Stimulated activated CD4-positive, alpha-beta T cell treated with anti-CD3 and anti-CD28 coated beads, TNF-alpha, amount 100 ng/mL, for 48 hours (primary cell): ENCODE measurements at regions not wholly inside any gene's neighbourhood (a gene's known extent, or its start where the extent isn't known, plus 50 kb on each side); places are given as distances from the start of the nearest gene placed in this dataset.
"Not testable (repeated sequence)": the region's sequence is repeated elsewhere in the genome, so short reads cannot be mapped to it uniquely, and the experiment has no call there.

Experiments used
- DNase-seq, 3 donors: peaks; one replicate each; pipeline ENCODE4 v3.0.0-alpha.2; 2020; ENCODE audit warnings: low read depth in 3 of 3

DNA sequence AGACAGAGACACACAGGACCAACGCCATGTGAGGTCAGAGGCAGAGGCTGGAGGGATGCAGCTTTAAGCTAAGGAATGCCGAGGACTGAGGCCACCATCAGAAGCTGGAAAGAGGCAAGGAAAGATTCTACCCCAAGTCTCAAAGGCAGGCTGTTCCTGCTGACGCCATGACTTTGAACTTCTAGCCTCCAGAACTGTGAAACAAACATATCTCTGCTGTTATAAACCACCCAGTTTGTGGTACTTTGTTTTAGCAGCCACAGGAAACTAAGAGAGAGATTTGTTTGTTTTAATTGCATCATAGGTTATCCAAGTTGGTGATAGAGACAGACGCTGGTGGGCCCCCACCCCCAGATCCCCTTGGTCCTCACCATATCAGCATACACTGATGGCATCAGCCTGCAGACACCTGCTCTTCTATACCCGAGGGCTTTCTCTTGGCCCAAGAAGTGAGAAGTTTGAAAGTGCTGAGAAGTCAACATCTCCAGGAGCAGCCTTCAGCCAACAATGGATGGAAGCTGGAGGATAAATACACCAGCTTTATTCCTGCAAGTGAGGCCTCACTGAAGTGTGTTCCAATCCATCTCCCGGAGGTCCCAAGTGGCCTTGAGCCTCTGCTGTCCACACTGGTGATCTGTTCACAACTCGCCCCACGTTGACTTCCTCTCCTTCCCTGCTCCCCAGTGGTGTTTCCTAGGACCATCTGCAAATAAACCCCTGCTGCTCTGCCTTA, 154.7 kb downstream of the BTBD3 start:
- no peak for DNase-seq

DNA sequence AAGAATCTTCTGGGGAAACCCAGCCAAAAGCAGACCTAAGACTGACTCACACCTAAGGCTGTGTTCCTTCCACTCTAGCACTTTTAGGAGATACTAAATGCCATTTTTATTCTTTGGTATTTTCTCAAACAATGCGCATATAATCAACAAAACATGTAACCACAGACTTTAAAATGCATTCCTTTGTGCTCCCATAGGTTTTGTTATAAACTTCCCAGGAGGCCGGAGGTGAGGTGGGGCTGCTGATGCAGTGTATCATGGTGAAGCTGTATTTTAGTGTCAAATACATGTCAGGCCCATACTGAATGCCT, 155.2 kb downstream of the BTBD3 start:
- DNase-seq, result no peak

DNA sequence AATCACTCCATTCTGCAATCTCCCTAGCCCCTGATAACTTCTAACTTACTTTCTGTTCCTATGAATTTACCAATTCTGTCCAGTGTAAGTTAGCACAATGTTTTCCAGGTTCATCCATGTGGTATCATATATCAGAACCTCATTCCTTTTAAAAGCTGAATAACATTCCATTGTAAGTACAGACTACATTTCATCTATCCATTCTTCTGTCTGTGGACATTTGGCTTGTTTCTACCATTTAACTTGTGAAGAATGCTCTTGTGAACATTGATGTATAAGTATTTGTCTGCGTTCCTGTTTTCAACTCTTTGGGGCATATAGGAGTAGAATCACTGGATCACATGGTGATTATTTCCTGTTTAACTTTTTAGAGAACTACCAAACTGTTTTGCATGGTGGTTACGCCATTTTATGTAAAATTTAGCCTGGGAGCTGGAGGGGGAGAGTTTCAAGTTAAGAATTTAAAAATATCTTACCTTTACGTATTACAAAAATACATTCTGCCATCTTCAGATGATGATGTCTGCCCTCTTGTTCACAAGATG, 156.5 kb downstream of the BTBD3 start:
- DNase-seq, result no peak

DNA sequence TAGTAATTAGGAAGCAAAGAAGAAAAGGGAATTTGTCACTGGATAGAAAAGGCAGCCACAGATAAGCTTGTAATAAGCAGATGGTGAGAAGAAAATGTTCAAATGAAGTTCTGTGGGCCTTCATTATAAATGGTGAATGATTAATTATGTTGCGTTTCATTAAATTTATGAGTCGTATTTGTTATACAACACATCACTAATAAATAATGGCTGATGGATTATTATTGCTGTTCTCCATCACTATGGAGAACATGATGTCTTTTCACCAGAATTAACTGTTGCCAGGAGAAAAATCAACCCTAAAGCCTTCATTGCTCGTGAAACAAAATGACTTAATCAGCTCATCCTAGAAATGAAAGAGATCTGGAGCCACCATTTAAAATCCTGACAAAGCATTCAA, 158.5 kb downstream of the BTBD3 start:
- no peak for DNase-seq

DNA sequence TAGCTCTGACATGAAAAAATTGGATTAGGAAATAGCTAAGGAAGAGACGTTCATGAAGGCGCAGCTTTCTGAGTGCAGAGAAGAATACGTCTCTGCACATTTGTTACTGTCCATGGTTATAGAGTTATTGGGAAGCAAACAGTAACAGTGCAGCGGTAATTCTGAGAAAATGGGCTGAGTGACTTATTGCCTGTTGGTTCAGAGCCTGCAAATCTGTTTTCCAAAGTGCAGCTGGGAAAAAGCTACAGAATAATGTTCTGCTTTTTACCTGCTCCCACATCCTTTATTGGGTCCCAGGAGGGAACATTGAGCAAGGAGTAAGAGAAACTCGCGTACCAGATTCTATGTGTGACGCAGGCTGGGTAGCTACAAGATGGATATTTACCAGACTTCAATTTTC, 160.2 kb downstream of the BTBD3 start:
- DNase-seq, result no peak

DNA sequence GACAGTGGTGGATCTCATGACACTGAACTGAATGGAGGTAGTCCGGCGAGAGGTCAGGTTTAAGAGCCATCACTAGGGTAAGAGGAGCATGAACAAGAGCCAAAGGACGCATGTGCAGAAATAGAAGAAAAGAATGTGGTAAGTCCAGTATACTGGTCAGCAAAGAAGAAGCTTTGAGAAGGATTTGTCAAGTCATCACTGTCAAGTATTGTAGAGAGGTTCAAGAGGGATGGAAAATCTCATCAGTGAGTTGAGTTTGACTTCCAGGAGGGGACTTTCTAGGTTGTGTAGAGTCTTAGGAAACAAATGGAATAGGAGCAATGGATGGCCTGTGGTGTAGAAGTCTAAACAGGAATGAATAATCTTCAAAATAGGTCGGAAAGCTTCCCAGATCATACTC, 161.8 kb downstream of the BTBD3 start:
- no peak for DNase-seq

DNA sequence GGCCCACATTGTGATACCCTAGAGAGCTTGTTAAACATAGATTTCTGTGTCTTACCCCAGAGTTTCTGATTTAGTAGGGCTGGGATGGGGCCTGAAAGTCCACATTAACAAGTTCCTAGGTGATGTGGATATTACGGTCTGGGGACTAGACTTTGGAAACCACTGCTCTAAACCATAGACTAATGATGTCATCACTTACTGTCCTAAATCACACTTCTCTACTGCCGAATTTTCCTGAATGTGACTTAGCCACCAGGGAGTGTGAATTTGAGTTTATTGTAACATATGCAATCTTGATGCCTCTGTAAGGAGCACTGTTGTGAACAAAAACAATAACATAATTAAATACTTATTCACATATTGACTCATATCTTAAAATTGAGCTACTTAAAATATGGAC, 165.6 kb downstream of the BTBD3 start:
- no peak for DNase-seq

DNA sequence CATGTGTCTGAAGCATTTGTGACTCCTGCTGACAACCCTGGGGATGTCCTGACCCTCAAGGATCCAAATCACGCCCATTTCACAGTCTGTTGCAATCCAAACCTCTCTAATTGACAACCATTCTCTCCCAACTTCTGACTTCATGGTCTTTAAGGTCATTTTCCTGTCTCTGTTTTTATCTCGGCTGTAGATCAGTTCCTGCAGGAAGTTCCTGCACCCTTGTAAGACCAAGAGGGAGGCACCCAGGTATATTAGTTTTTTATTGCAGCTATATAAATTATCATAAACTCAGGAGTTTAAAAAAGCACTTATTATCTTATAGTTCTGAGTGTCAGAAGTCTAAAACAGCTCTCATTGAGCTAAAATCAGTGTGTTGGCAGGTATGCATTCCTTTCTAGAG, 166.8 kb downstream of the BTBD3 start:
- DNase-seq, result no peak

DNA sequence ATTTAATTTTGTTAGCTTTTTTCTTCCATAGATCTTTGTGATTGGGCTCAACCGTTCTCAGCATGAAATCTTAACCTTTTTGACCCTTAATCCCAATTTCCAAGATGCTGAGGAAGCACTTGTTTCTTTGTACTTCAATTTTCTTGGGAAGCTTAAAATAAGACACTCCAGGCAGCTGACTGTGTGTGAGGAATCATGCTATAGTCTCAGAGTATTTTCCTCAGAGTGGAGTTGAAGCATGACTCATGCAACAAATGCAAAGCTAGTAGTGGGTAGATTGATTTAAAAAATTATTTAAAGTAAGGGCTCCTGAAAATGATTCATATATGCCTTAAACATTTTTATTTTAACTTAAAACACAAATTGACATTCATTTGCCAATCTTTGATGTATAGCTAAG, 168.7 kb downstream of the BTBD3 start:
- no peak for DNase-seq

DNA sequence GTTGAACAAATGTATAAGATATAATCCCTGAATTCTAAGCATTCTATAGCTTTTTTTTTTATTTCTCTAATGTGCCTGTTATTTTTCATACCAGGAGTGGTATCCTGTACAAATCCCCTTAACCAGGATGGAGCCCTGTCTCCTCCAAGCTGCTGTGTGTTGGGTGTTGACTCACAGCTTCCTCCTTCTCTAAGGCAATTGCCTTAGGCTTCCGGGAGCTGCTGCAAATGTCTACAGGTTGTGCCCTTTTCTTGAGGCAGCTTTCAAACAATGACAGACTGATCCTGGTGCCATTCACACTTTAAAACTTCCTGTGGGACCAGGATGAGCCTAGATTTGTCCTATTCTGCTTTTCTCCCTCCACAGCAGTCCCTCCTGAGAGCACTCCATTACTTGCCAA, 173.2 kb downstream of the BTBD3 start:
- DNase-seq, result no peak

DNA sequence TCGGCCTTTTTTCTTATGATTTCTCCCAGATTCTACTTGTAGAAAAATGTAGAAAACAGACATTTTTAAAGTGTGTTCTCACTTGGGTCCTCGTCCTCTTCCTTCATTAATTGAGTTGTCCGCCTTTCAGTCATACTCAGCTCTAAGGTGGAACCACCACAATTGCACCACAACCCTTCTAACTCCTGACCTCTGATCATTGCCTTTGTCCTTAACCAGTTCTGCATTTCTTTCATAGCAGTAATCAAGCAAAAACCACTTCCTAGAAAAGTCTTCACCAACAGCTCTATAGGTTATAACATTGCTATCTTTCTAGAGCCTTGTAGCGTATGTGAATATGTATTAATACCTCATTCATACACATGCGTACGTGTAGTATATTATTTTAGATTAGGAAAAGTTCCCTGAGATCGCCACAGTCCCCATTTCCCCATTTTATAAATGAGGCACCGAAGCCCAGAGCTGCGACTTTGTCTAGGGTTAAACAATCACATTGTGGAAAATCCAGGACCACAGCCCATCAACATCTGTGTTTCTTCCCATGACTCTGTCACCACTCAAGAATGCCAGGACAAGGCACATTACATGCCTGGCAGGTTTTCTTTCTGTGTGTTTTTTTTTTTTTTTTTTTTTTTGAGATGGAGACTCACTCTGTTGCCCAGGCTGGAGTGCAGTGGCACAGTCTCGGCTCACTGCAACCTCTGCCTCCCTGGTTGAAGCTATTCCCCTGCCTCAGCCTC, 175.5 kb downstream of the BTBD3 start:
- no peak for DNase-seq

DNA sequence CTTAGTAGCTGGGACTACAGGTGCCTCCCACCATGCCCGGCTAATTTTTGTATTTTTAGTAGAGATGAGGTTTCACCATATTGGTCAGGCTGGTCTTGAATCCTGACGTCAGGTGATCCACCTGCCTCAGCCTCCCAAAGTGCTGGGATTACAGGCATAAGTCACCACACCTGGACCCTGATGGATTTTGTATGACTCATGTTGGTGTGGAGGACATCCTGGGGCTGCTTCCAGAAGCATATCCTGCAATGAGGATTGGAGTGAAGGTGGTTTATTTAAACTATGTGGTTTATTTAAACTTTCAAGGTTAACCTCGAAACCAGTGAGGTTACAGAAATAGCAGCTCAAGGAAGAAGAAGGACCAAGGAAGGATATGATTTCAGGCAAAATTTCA, 176.1 kb downstream of the BTBD3 start:
- not testable (repeated sequence) for DNase-seq

DNA sequence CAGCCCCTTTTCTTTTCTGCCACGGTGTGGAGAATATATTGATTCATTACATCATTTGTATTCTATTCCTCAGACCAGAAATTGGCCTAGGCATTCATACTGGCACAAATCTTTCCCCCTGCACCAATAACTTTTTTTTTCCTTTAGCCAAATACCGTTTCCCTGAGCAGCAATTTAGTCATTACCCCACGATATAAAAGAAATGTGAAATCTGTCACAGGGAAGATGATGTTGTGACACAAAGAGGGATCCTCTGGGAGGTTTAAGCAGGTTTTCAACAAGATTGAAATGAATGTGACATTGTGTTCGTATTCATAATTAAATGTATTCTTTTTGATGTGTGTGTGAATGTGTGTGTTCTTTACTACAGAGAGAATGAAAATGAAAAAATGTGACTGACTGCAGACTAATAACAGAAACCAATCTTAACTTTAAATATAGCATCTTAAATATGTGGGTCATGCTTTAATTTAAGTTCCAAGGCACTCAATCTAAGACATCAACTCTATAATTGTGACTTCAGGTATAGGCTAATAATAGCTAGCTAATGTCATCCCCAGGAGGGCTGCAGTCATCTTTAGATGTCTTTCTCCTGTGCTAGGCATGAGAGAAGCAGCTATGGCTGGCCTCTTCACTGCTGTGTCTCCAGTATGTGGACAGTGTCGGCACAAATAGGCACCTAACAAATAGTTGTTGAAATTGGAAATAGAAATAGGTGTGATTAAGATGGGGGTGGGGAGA, 177.7 kb downstream of the BTBD3 start:
- DNase-seq, result no peak

DNA sequence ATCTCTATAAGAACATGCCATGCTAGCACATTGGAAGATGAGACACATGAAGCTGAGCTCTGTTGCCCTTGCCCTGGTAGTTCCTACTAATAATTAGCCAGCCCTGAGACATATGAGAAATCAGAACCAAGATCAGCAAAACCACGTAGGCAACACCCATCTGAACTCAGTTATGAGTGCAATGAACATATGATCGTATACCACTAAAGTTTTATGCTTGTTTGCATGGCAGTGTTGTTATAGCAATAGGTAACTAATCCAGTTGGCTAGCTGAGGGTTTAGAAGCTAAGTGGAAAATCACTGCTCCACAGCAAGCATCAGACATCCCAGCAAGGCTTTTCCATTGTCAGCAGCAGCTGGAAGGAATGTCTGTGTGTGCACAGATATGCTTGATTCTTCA, 180.7 kb downstream of the BTBD3 start:
- DNase-seq, result no peak

DNA sequence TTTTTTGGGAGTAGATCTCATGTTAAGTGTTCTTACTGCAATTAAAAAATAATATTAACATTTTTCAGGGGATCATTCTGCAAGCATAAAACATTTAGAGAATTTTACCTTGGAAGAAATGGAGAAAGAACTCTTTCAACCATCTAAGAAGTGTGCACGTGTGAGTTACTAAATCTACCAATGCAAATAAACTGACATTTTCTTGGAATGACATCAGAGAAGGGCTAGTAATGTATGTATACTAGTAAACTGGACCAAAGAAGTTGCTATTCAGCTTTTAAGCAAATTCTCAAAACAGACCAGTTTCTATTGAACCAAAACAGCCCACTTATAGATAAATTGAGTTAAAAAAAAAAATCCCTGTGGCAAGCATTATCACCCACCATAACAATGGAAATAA, 191.2 kb downstream of the BTBD3 start:
- DNase-seq, result no peak

DNA sequence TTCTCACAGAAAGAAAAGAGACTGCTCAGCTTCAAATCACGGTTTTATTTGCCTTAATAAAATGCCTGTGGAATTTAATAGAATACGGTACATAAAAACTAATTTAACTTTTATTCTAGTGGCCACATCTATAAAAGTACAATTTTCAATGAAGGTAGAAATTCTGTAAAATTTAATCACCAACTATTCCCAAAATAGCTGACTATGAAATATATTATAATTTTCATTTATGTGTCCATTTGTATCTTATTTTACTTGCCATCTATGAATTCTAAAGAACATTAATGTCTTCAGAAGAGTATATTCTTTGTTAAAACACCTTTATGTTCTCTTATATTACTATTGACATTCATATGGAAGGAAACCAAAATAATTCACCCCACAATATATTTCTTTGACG, 192.6 kb downstream of the BTBD3 start:
- DNase-seq, result no peak

DNA sequence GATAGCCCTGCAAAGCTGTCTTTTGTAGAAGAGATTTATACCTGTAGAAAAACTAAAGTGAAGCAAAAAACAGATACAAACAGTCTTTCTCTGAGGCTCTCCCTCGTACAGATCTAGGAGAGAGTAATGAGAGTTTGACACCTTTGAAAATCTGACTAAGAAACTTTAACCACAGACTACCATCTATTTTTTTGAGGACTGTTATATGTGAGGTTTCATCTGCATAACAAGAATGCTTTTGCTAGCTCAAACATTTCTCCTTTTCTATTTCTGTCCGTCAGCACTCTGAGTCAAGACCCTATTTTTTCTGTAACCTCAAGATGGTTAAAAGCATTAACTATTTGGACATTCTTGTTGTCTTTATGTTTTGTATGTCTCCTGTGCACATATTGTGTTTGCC, 193.0 kb downstream of the BTBD3 start:
- no peak for DNase-seq

DNA sequence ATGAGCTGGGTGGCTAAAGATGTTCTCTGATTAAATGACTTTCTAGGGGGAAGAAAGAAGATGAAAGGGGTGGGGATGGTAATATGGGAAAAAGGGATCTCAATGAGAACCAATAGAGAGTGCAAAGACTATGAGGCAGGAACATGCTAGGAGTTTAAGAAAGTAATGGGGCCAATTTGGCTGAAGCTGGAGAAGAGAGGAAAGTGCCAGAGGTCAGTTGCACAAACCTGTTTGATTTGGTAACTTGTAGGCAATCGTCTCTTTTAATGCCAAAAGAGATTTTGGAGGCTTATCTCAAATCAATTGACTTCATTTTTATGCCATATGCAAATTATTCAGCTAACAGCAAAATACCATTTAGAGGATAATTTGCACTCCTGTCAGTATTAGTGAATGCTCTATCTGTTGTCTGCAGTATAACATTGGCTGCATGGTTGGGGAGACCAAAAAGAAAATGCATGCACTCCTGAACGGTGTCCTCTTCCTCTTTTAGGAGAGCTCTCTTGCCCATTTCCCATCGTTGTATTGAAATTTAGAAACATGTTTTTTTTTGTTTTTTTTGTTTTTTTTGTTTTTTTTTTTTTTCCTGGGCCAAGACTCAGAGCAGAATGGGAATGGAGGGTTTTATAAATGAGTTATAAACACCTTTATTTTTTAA, 193.9 kb downstream of the BTBD3 start:
- no peak for DNase-seq

DNA sequence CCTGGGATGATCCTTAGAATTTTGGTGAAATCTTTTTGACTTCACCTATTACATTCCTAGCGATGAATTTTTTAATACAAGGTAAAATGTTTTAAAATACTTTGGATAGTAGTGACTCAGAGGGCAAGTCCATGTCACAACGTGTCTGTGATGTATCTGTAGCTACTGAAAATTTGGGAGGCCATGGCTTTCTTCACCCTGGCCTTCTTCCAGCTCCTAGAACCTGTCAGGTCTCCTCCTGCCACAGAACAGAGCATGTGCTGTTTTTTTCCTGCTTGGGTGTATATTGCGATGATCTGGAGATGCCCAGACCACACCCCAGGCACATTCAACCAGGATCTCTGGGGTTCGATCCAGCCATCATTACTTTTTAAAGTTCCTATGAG, 194.4 kb downstream of the BTBD3 start:
- DNase-seq, result no peak

DNA sequence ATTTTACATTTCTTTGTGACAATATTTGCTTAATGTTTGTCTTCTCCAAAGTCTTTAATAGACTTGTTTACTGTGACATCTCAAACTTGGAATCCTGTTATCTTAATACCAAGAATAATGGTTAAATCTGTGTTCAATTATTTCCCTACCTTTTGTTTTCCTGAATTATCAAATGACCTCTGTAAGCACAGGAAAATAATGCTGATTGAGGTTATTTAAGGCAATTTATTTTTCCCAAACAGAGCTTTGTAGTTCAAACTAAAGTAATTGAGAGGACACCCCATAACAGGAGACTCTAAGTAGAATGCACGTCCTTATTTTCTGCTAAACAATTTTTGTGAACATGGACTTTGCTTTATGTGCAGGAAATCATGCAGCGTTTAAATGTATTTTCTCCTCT, 195.0 kb downstream of the BTBD3 start:
- DNase-seq, result no peak

DNA sequence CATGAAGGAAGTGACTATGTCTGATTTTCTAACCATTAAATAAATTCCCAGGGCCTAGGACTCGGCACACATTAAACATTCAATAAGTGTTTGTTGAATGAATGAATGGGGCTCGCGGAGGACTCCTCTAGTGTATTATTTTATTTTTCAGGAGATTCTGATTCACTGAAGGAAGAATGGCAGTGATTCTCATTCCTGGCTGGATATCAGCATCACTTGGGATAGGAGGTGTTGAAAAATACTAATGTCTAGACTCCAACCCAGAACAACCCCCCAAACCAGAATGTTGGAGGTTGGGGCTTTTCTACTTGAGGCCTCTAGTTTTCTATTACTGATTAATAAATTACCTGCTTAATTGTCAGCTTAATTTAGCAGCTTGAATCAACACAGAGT, 195.4 kb downstream of the BTBD3 start:
- DNase-seq, result no peak
